B cell (primary cell): ENCODE measurements at regions not wholly inside any gene's neighbourhood (a gene's known extent, or its start where the extent isn't known, plus 50 kb on each side); places are given as distances from the start of the nearest gene placed in this dataset.
"Not testable (repeated sequence)": the region's sequence is repeated elsewhere in the genome, so short reads cannot be mapped to it uniquely, and the experiment has no call there.

Experiments
- ATAC-seq: fragments of 200-7000 bp; cut with Tn5 transposase; one replicate; pipeline ENCODE4 v1.10.0; 2021; ENCODE audit warnings: low read depth, mild to moderate bottlenecking, moderate number of reproducible peaks, moderate library complexity
- CTCF ChIA-PET: fragments of 350-600 bp; sonication (Branson Sonifier 250); formaldehyde crosslinking; loops from one replicate; lab custom pipeline; 2021; ENCODE audit warnings: antibody characterized with exemption, inconsistent platforms; lab: Charles Lee
- POLR2A ChIA-PET: fragments of 350-600 bp; sonication (Branson Sonifier 250); formaldehyde crosslinking; loops from one replicate; lab custom pipeline; 2021; ENCODE audit warnings: antibody characterized with exemption; lab: Charles Lee
- DNase-seq: peaks from one replicate; pipeline ENCODE4 v3.0.0; 2013
- H2AFZ ChIP-seq: 2 replicates; pipeline ENCODE4 v1.6.1; 2012; ENCODE audit warnings: mild to moderate bottlenecking, low read depth, low read length; ENCODE audit not compliant: insufficient read depth, poor library complexity, severe bottlenecking
- H3K27ac ChIP-seq, 2 donors: 1 replicate in 1 of 2; 2 replicates in 1 of 2; pipeline ENCODE4 v1.5.1; 2012 to 2013; ENCODE audit warnings: low read length in 2 of 2, mild to moderate bottlenecking in 2 of 2, moderate library complexity in 1 of 2
- H3K27me3 ChIP-seq, 4 experiments: fragments of 200-600 bp in 1 of 4; sonication (generic) in 1 of 4; replicated peaks in 1 of 4; 1 replicate in 2 of 4; 2 replicates in 2 of 4; pipeline versions ENCODE4 v1.6.1 to v1.7.0; 2013 to 2016; ENCODE audit warnings: low read length in 3 of 4, mild to moderate bottlenecking in 2 of 4, mixed read lengths in 1 of 4, moderate library complexity in 1 of 4; ENCODE audit not compliant: insufficient read depth in 4 of 4, control insufficient read depth in 3 of 4; ENCODE audit errors: control extremely low read depth in 1 of 4
- H3K36me3 ChIP-seq, 2 experiments: replicated peaks in 1 of 2; 1 replicate in 1 of 2; 2 replicates in 1 of 2; pipeline versions ENCODE4 v1.6.1 to v1.7.1; 2013; ENCODE audit warnings: low read length in 1 of 2; ENCODE audit not compliant: insufficient read depth in 2 of 2, control insufficient read depth in 1 of 2; ENCODE audit errors: control extremely low read depth in 1 of 2, extremely low read depth in 1 of 2
- H3K4me1 ChIP-seq, 2 donors: fragments of 200-600 bp in 1 of 2; sonication (generic) in 1 of 2; 1 replicate in 1 of 2; 2 replicates in 1 of 2; pipeline versions ENCODE4 v1.5.1 to v1.6.1; 2013 to 2017; ENCODE audit warnings: low read length in 2 of 2; ENCODE audit not compliant: control insufficient read depth in 2 of 2, insufficient read depth in 2 of 2
- H3K4me2 ChIP-seq: replicated peaks from 2 replicates; pipeline ENCODE3; 2012; ENCODE audit warnings: mild to moderate bottlenecking, low read depth, low read length; ENCODE audit not compliant: poor library complexity, severe bottlenecking
- H3K4me3 ChIP-seq, 5 experiments: fragments of 200-600 bp in 1 of 5; sonication (generic) in 1 of 5; 1 replicate in 3 of 5; 2 replicates in 2 of 5; pipeline versions ENCODE4 v1.5.1 to v1.7.0; 2011 to 2016; ENCODE audit warnings: low read length in 4 of 5, mild to moderate bottlenecking in 4 of 5, low read depth in 2 of 5, control low read depth in 1 of 5, moderate library complexity in 1 of 5; ENCODE audit not compliant: insufficient read depth in 1 of 5; ENCODE audit errors: control extremely low read depth in 1 of 5, extremely low read depth in 1 of 5
- H3K79me2 ChIP-seq: fragments of 200-600 bp; sonication (generic); one replicate; pipeline ENCODE4 v1.6.0; 2016; ENCODE audit warnings: low read length; ENCODE audit not compliant: control insufficient read depth, insufficient read depth
- H3K9ac ChIP-seq: fragments of 200-600 bp; sonication (generic); 2 replicates; pipeline ENCODE4 v1.6.1; 2017; ENCODE audit warnings: mild to moderate bottlenecking, low read length, moderate library complexity
- H3K9me3 ChIP-seq, 3 donors: one replicate each; pipeline versions ENCODE4 v1.6.1 to v1.7.1; 2013; ENCODE audit warnings: low read length in 2 of 3; ENCODE audit not compliant: control insufficient read depth in 2 of 3, insufficient read depth in 1 of 3; ENCODE audit errors: control extremely low read depth in 1 of 3
- H4K20me1 ChIP-seq: 2 replicates; pipeline ENCODE4 v1.6.0; 2012; ENCODE audit warnings: mild to moderate bottlenecking, low read length; ENCODE audit not compliant: insufficient read depth, control insufficient read depth, poor library complexity, severe bottlenecking
- H3K27ac Mint-ChIP-seq: one replicate; pipeline ENCODE4 v1.8.0; 2021; ENCODE audit warnings: mixed read lengths
- H3K27me3 Mint-ChIP-seq: one replicate; pipeline ENCODE4 v1.8.0; 2021; ENCODE audit warnings: mixed read lengths
- H3K4me1 Mint-ChIP-seq: one replicate; pipeline ENCODE4 v1.8.0; 2021; ENCODE audit warnings: mixed read lengths
- H3K4me3 Mint-ChIP-seq: one replicate; pipeline ENCODE4 v1.8.0; 2021; ENCODE audit warnings: mixed read lengths
- H3K9me3 Mint-ChIP-seq: one replicate; pipeline ENCODE4 v1.8.0; 2022; ENCODE audit warnings: mixed read lengths; ENCODE audit not compliant: insufficient read depth
- EZH2 ChIP-seq: IDR thresholded peaks from 2 replicates; pipeline ENCODE4 v1.6.1; 2012; ENCODE audit warnings: borderline replicate concordance, low read depth, mild to moderate bottlenecking, moderate library complexity, low read length; ENCODE audit not compliant: insufficient read depth, poor library complexity, severe bottlenecking
- WGBS: methylation state at CpG from one replicate; pipeline ENCODE4 v1.1.5; 2013; ENCODE audit warnings: missing lambda C conversion rate; ENCODE audit not compliant: insufficient coverage; 5-methylcytosine and 5-hydroxymethylcytosine counted together
- intact Hi-C: fragments of 100-400 bp; cut with micrococcal nuclease; formaldehyde crosslinking; loops from one replicate; pipeline ENCODE4 v1.10.0; 2022
- TF ChIP-seq, protein P1 (sequence below): fragments of 200-600 bp; IDR thresholded peaks from one replicate; pipeline ENCODE4 v1.8.0; 2022; ENCODE audit warnings: antibody characterized with exemption, mild to moderate bottlenecking

DNA sequence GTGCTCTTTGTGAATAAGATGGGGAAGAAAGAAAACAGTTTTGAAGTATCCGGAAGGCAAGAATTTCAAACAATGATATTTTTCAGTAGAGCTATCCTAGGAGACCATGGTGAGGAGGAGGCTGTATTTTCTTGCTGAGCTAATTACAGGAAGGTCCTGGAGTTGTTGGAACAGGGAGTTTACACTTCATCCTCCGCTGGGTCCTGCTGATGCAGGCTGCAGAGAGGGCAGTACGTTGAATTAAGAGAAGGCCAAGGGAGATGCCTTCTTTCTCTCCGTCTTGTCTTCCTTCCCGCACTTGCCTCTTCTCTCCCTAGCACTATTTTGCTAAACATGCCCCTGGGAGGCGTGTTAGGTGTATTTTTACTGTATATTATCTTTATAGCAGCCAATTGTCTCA, 60.0 kb upstream of the EDAR start:
- no peak overlapping the region for H3K4me3 Mint-ChIP-seq
- Histone ChIP-seq H3K27ac (no peak overlapping the region), H3K4me2 (no peak overlapping the region), H2AFZ (no peak overlapping the region), H3K36me3 (no peaks in the 10 kb centered on the region), H3K9ac (no peak overlapping the region), H3K4me3 (no peak overlapping the region), H3K9me3 (peaks cover 0 to 3% (median 0%) of the 10 kb centered on the region in 3 donors), H3K79me2 (no peaks in the 10 kb centered on the region), H3K27me3 (no peaks in the 10 kb centered on the region), H3K4me1 (no peaks in the 10 kb centered on the region), H4K20me1 (no peaks in the 10 kb centered on the region)
- no peak overlapping the region for H3K27ac Mint-ChIP-seq
- TF ChIP-seq, protein P1, sequence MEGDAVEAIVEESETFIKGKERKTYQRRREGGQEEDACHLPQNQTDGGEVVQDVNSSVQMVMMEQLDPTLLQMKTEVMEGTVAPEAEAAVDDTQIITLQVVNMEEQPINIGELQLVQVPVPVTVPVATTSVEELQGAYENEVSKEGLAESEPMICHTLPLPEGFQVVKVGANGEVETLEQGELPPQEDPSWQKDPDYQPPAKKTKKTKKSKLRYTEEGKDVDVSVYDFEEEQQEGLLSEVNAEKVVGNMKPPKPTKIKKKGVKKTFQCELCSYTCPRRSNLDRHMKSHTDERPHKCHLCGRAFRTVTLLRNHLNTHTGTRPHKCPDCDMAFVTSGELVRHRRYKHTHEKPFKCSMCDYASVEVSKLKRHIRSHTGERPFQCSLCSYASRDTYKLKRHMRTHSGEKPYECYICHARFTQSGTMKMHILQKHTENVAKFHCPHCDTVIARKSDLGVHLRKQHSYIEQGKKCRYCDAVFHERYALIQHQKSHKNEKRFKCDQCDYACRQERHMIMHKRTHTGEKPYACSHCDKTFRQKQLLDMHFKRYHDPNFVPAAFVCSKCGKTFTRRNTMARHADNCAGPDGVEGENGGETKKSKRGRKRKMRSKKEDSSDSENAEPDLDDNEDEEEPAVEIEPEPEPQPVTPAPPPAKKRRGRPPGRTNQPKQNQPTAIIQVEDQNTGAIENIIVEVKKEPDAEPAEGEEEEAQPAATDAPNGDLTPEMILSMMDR: no peak
- intact Hi-C loops: no loop called here
- ChIA-PET CTCF (no interaction called here), POLR2A (no interaction called here)
- no peaks in the 10 kb centered on the region for H3K9me3 Mint-ChIP-seq
- 90% methylated on average over 2 of the region's 6 CpGs for WGBS
- H3K27me3 Mint-ChIP-seq: peaks cover 6% of the 10 kb centered on the region
- no peak for ATAC-seq
- DNase-seq: no peak
- H3K4me1 Mint-ChIP-seq: no peaks in the 10 kb centered on the region

GRCh38 chr2:109048163-109048562, 59.1 kb upstream of the EDAR start:
- no peaks in the 10 kb centered on the region for H3K4me1 Mint-ChIP-seq
- no peaks in the 10 kb centered on the region for H3K9me3 Mint-ChIP-seq
- Histone ChIP-seq H3K9me3 (peaks cover 0 to under 1% (median 0%) of the 10 kb centered on the region in 3 donors), H3K9ac (no peak overlapping the region), H3K4me2 (no peak overlapping the region), H3K4me1 (no peaks in the 10 kb centered on the region), H3K4me3 (no peak overlapping the region), H3K79me2 (no peaks in the 10 kb centered on the region), H4K20me1 (no peaks in the 10 kb centered on the region), H3K27me3 (no peaks in the 10 kb centered on the region), H2AFZ (no peak overlapping the region), H3K36me3 (no peaks in the 10 kb centered on the region), H3K27ac (no peak overlapping the region)
- no CpG with 5 or more reads among the region's 1 CpG for WGBS
- H3K27ac Mint-ChIP-seq: no peak overlapping the region
- ATAC-seq (no peak), DNase-seq (no peak)
- intact Hi-C loops: no loop called here
- TF ChIP-seq EZH2: no peak
- TF ChIP-seq, protein P1: no peak
- H3K4me3 Mint-ChIP-seq: no peak overlapping the region
- ChIA-PET CTCF (no interaction called here), POLR2A (no interaction called here)
- H3K27me3 Mint-ChIP-seq: peaks cover 9% of the 10 kb centered on the region

GRCh38 chr2:109047569-109047968, 58.5 kb upstream of the EDAR start:
- H2AFZ ChIP-seq, H3K27ac ChIP-seq, POLR2A ChIA-PET, H3K4me2 ChIP-seq, H4K20me1 ChIP-seq, H3K4me1 Mint-ChIP-seq, H3K27me3 ChIP-seq, H3K9ac ChIP-seq, ATAC-seq, DNase-seq, H3K9me3 Mint-ChIP-seq, H3K9me3 ChIP-seq, H3K36me3 ChIP-seq, intact Hi-C loops, CTCF ChIA-PET, H3K4me3 ChIP-seq, H3K27ac Mint-ChIP-seq, H3K4me3 Mint-ChIP-seq, H3K27me3 Mint-ChIP-seq, H3K4me1 ChIP-seq, H3K79me2 ChIP-seq: not testable (repeated sequence)
- WGBS: 80% methylated on average over 1 of the region's 5 CpGs
